SK-N-SH (cell line): ENCODE measurements at regions not wholly inside any gene's neighbourhood (a gene's known extent, or its start where the extent isn't known, plus 50 kb on each side); places are given as distances from the start of the nearest gene placed in this dataset.

Source experiments
- CHD2 ChIP-seq: fragments of 150-350 bp; IDR thresholded peaks from 2 replicates; pipeline ENCODE4 v1.6.1; 2018; ENCODE audit warnings: low read length; ENCODE audit not compliant: partially characterized antibody
- EP300 ChIP-seq, 2 experiments: IDR thresholded peaks; 2 replicates each; pipeline versions ENCODE4 v1.4.0 to v1.6.1; 2012; ENCODE audit warnings: borderline replicate concordance in 1 of 2, low read depth in 1 of 2, low read length in 1 of 2
- FOSL2 ChIP-seq: IDR thresholded peaks from 2 replicates; pipeline ENCODE4 v1.4.0; 2012; ENCODE audit warnings: low read depth, mild to moderate bottlenecking, moderate library complexity, borderline replicate concordance
- FOXJ3 ChIP-seq: sonication (generic); formaldehyde crosslinking; IDR thresholded peaks from 2 replicates; pipeline ENCODE4 v1.5.1; 2020; ENCODE audit warnings: mild to moderate bottlenecking, missing genetic modification reagents
- FOXM1 ChIP-seq: IDR thresholded peaks from 2 replicates; pipeline ENCODE4 v1.4.0; 2012; ENCODE audit warnings: low read depth, mild to moderate bottlenecking
- GABPA ChIP-seq: IDR thresholded peaks from 2 replicates; pipeline ENCODE4 v1.4.0; 2012; ENCODE audit warnings: low read depth, mild to moderate bottlenecking
- MXI1 ChIP-seq: IDR thresholded peaks from 2 replicates; pipeline ENCODE4 v1.6.1; 2012; ENCODE audit warnings: mild to moderate bottlenecking, low read depth, low read length, improper control_type of control experiment
- NFIC ChIP-seq: IDR thresholded peaks from 2 replicates; pipeline ENCODE4 v1.4.0; 2012; ENCODE audit warnings: borderline replicate concordance
- RAD21 ChIP-seq: IDR thresholded peaks from 2 replicates; pipeline ENCODE4 v1.6.1; 2012; ENCODE audit warnings: mild to moderate bottlenecking, low read length
- SIN3A ChIP-seq: IDR thresholded peaks from 2 replicates; pipeline ENCODE4 v1.6.1; 2012; ENCODE audit warnings: low read depth, mild to moderate bottlenecking, low read length, moderate library complexity, borderline replicate concordance
- YY1 ChIP-seq: IDR thresholded peaks from 2 replicates; pipeline ENCODE4 v1.4.0; 2012; ENCODE audit warnings: low read depth, mild to moderate bottlenecking
- TF ChIP-seq, protein P1 (sequence below): fragments of 150-350 bp; IDR thresholded peaks from 2 replicates; pipeline ENCODE4 v1.6.1; 2017; ENCODE audit warnings: antibody characterized with exemption, low read length, low read depth, borderline replicate concordance
- TF ChIP-seq, protein P2 (sequence below): fragments of 200-600 bp; sonication (generic); IDR thresholded peaks from 2 replicates; pipeline ENCODE4 v1.6.1; 2017; ENCODE audit warnings: antibody characterized with exemption, mild to moderate bottlenecking, moderate library complexity
- TF ChIP-seq, protein P3 (sequence below): IDR thresholded peaks from 2 replicates; pipeline ENCODE4 v1.6.1; 2012; ENCODE audit warnings: mild to moderate bottlenecking, low read depth, low read length, moderate library complexity

DNA sequence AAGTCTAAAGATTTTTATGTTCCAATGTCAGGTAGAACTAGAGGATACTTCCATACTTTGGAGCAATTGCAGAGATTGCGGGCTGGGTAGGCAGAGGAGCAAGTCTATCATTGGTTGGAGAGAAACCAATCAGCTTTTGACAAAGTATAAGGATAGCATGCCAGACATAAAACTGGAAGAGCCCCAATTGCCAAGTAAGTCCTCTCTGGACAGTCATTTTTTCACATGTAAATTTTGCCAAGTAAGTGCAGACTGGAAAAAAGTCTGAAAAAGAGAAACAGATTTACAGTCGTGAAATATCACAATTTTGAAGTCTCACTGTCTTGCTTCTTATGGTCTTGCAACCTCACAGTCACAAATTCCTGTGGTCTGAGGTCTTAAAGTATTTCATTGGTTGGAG lies 131.4 kb upstream of the C21orf91 start:
- TF ChIP-seq, protein P1, sequence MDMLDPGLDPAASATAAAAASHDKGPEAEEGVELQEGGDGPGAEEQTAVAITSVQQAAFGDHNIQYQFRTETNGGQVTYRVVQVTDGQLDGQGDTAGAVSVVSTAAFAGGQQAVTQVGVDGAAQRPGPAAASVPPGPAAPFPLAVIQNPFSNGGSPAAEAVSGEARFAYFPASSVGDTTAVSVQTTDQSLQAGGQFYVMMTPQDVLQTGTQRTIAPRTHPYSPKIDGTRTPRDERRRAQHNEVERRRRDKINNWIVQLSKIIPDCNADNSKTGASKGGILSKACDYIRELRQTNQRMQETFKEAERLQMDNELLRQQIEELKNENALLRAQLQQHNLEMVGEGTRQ: no peak
- TF ChIP-seq RAD21: no peak
- TF ChIP-seq, protein P2, sequence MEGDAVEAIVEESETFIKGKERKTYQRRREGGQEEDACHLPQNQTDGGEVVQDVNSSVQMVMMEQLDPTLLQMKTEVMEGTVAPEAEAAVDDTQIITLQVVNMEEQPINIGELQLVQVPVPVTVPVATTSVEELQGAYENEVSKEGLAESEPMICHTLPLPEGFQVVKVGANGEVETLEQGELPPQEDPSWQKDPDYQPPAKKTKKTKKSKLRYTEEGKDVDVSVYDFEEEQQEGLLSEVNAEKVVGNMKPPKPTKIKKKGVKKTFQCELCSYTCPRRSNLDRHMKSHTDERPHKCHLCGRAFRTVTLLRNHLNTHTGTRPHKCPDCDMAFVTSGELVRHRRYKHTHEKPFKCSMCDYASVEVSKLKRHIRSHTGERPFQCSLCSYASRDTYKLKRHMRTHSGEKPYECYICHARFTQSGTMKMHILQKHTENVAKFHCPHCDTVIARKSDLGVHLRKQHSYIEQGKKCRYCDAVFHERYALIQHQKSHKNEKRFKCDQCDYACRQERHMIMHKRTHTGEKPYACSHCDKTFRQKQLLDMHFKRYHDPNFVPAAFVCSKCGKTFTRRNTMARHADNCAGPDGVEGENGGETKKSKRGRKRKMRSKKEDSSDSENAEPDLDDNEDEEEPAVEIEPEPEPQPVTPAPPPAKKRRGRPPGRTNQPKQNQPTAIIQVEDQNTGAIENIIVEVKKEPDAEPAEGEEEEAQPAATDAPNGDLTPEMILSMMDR: no peak
- no peak for TF ChIP-seq MXI1
- TF ChIP-seq CHD2: no peak
- TF ChIP-seq FOXM1: no peak
- no peak for TF ChIP-seq FOSL2
- TF ChIP-seq EP300 (IDR thresholded peaks at IDR 0.05; ENCODE audit: borderline replicate concordance in 1 of 2, low read depth in 1 of 2, low read length in 1 of 2): no peak
- TF ChIP-seq FOXJ3 (CRISPR knock-in tag): no peak
- no peak for TF ChIP-seq SIN3A
- TF ChIP-seq, protein P3, sequence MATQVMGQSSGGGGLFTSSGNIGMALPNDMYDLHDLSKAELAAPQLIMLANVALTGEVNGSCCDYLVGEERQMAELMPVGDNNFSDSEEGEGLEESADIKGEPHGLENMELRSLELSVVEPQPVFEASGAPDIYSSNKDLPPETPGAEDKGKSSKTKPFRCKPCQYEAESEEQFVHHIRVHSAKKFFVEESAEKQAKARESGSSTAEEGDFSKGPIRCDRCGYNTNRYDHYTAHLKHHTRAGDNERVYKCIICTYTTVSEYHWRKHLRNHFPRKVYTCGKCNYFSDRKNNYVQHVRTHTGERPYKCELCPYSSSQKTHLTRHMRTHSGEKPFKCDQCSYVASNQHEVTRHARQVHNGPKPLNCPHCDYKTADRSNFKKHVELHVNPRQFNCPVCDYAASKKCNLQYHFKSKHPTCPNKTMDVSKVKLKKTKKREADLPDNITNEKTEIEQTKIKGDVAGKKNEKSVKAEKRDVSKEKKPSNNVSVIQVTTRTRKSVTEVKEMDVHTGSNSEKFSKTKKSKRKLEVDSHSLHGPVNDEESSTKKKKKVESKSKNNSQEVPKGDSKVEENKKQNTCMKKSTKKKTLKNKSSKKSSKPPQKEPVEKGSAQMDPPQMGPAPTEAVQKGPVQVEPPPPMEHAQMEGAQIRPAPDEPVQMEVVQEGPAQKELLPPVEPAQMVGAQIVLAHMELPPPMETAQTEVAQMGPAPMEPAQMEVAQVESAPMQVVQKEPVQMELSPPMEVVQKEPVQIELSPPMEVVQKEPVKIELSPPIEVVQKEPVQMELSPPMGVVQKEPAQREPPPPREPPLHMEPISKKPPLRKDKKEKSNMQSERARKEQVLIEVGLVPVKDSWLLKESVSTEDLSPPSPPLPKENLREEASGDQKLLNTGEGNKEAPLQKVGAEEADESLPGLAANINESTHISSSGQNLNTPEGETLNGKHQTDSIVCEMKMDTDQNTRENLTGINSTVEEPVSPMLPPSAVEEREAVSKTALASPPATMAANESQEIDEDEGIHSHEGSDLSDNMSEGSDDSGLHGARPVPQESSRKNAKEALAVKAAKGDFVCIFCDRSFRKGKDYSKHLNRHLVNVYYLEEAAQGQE: no peak
- no peak for TF ChIP-seq YY1
- no peak for TF ChIP-seq GABPA
- TF ChIP-seq NFIC: no peak
